Hematopoietic multipotent progenitor cell treated with erythropoietin and hydrocortisone succinate and interleukin-3 and kit ligand, for 8 days (in vitro differentiated cells): ENCODE measurements at regions not wholly inside any gene's neighbourhood (a gene's known extent, or its start where the extent isn't known, plus 50 kb on each side); places are given as distances from the start of the nearest gene placed in this dataset.

Experiments
- DNase-seq: peaks from one replicate; pipeline ENCODE4 v3.0.0-alpha.2; 2015

- no peak for DNase-seq
These were observed 440.7 kb upstream of the ARHGEF26 start for GRCh38 chr3:153680526-153680925.

- DNase-seq: no peak
These were observed 440.1 kb upstream of the ARHGEF26 start for GRCh38 chr3:153681057-153681456.

- no peak for DNase-seq
These were observed 432.7 kb upstream of the ARHGEF26 start for GRCh38 chr3:153688301-153689120.

DNA sequence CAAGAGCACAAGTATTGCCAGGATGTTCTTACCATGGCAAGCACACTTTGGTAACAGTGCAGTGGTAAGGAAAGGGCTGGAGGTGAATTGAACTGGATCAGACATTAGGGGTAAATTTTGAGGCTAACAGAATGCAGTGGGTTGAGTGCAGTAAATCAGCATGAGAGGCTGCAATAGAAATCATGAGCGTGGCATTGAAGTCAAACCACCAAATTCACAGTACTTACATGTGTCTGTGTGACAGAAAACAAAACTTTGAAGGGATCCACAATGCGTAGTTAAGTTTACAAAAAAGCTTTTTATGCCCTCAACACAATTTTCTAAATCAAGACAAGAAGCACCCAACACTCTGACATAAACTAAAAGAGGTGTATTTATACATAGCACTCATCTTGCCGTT is 428.0 kb upstream of the ARHGEF26 start:
- DNase-seq: no peak

GRCh38 chr3:153702106-153702505 is 419.1 kb upstream of the ARHGEF26 start:
- no peak for DNase-seq

DNA sequence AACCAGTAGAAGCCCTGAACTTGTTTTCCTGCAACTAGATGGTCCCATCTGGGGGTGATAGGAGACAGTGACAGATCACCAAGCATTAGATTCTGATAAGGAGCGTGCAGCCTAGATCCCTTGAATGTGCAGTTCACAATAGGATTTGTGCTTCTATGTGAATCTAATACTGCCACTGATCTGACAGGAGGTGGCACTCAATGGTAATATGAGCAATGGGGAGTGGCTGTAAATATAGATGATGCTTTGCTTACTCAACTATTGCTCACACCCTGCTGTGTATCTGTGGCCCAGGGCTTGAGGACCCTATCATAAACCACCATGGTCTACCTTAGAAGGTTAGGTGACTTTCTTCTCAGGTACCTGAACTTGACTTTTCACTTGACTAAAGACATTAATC is 417.1 kb upstream of the ARHGEF26 start:
- no peak for DNase-seq

GRCh38 chr3:153706706-153707105 is 414.5 kb upstream of the ARHGEF26 start:
- no peak for DNase-seq

- no peak for DNase-seq
These were observed 407.2 kb upstream of the ARHGEF26 start for GRCh38 chr3:153714016-153714415.

DNA sequence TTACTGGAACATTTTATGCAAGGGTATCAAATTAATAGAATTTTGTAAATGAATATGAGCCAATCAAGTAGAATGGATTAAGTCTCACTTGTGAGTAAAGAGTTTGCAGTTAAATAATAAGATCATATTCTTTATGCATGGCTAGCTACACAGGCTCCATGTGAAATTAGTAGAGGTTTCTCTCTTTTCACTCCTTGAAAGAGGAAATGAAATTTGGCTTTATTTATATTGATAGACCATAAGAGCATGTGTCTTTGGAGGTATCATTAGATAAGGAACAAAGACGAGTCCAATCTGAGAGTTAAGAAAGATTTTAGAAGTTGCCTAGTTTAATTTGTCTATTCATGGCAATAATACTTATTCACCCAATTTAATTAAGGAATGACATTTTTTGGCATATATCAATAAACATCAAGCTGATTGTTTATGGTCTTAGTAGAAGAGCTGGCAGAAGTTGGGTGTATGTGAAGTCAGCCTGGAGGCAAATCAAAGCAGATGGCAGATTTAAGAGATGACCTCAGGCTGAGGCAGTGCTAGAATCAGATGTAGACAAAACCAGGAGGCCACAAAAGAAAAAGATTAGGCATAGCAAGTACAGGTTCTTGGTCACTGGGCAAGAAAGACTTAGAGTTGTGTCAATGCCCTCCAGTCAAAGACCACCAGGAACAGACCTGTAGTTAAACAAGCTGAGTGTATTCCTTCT is 406.5 kb upstream of the ARHGEF26 start:
- DNase-seq: no peak

DNA sequence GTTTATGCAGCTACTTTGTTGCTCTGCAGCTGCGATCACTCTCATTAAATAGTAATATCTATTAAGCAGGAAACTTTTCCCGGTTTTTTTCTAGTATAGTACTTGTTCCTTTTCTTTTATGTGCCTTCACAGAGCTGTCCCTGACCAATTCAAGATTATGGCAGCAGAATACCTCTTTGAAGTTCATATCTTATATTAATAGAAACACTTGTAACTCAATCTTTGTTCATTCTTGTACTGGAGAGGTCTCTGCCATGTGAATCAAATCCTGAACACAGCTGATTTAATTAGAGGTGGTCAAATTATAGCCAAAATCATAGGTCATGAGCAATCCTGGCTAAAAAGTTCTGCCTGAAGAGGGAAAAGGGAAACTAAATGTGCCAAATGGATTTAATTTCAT is 399.0 kb upstream of the ARHGEF26 start:
- no peak for DNase-seq

- no peak for DNase-seq
These were observed 390.1 kb upstream of the ARHGEF26 start for GRCh38 chr3:153731071-153731470.

DNA sequence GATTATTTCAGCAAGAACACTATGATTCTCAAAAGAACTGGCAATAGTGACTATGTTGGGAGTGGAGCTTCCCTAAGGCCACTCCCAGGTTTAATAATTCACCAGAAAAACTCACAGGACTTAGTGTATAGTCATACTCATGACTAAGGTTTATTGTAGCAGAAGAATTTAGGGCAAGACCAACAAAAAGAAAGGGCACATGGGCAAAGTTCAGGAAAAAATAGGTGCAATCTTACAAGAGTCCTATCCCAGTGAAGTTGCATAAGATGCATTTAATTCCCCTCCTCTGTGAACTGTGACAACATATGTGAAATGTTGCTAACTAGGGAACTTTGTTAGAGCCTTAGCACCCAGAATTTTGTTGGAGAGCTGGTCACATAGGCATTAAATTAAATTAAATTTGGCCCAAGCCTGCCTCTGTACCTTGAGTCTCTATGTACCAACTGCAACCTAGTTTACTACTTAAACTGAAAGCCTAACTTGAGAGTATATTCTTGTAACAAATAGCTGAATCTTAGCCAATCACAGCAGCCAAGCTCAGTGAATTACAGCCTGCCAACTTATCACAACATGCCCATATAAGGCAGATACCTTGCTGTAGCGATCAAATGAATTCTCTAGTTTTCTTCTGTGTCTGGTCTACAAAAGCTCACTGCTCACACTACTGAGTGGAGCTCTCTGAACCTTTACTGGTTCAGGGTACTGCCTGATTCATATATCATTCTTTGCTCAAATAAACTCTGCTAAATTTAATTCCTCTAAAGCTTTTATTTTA is 386.2 kb upstream of the ARHGEF26 start:
- DNase-seq: no peak

GRCh38 chr3:153740109-153740508 is 381.1 kb upstream of the ARHGEF26 start:
- no peak for DNase-seq

DNA sequence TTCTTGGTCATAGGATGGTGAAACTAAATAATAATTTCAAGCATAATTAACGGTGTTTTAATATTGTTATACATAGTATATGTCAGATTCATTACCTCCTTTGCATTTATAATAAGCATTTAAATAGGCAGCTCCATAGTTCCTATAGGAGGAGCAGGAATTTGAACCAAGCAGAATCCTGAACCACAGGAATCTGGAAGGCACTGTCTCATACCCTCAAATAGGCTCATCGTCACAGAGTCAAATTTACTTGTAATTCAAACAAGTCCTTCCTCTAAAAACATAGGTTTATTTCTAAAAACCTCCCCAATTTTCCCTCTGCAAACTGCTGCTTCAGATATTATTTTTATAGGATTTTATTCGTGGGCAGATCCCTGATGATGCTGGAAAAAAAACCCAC is 376.3 kb upstream of the ARHGEF26 start:
- no peak for DNase-seq

- no peak for DNase-seq
These were observed 375.0 kb upstream of the ARHGEF26 start for GRCh38 chr3:153746211-153746610.

- no peak for DNase-seq
These were observed 372.1 kb upstream of the ARHGEF26 start for GRCh38 chr3:153749070-153749610.

- no peak for DNase-seq
These were observed 368.7 kb upstream of the ARHGEF26 start for GRCh38 chr3:153752405-153753027.

GRCh38 chr3:153753035-153753434 is 368.2 kb upstream of the ARHGEF26 start:
- no peak for DNase-seq

DNA sequence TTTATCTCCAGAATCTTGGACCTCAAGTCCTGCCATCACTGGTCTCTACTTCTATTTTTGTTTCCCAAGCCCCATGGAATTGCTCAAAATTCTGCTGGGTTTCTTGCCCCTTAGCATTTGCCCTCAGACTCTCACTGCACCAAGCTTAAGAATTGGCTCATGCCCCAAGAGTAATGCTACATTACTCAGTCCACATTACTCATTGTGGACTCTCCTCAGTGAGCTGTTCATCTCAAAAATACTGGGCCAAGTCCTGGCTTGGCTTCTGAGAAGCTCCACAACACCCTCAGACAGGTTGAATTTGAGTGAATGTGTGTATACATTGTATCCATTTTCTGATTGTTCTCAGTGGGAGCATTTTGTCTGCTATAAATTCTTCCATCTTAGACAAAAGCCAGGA is 364.4 kb upstream of the ARHGEF26 start:
- DNase-seq: no peak

- no peak for DNase-seq
These were observed 363.4 kb upstream of the ARHGEF26 start for GRCh38 chr3:153757839-153758238.

DNA sequence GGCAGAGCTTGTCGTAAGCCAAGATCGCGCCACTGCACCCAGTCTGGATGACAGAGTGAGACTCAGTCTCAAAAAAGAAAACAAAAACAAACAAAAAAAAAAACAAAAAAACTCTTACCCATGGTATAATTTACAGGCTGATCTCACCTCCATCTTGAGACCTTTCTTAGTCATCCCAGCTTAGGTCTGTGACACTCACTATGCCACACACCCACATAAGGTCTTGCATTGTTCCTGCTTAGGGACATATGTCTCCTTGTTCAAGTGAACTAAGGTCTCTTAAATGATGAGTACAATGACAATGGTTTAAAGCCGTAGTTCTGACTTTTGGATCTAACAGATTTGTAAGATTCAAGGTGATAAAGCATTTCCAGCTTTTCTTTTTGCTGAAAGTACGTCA is 360.2 kb upstream of the ARHGEF26 start:
- DNase-seq: no peak

DNA sequence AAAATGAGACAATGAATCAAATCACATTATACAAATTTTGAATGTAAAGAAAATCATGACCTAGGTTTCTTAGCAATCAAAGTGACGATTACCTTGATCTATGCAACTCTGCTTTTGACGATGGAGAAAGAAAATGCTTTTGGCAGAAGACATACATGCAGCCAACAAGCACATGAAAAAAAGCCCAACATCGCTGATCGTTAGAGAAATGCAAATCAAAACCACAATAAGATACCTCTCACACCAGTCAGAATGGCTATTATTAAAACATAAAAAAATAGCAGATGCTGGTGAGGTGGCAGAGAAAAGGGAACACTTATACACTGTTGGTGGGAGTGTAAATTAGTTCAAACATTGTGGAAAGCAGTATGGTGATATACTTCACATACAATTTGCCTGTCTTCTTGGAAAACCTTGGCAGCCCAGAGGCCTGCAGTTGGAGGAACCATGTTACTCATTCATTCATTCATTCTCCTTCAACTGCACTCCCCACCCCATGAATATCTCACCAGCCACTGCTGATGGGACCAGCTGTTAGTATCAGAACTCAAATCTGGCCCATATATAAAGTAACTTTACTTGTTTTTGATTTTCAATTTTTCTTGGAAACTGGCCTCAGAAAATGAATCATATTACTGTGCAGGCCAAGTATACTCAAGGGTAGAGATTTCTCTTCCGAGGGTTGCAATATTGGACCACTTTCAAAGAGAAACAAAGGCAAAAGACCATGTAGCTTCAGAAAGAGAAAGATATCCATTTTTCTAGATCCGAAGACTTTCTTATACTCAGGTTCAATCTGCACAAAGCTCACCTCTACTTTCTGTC is 358.6 kb upstream of the ARHGEF26 start:
- no peak for DNase-seq
